Endothelial cell of umbilical vein (primary cell): ENCODE measurements at regions not wholly inside any gene's neighbourhood (a gene's known extent, or its start where the extent isn't known, plus 50 kb on each side); places are given as distances from the start of the nearest gene placed in this dataset.

Experiments
- CTCF ChIP-seq, 2 donors: IDR thresholded peaks; 1 replicate in 1 of 2; 2 replicates in 1 of 2; pipeline ENCODE4 v1.5.1; 2011; ENCODE audit warnings: low read length in 2 of 2, mild to moderate bottlenecking in 2 of 2, moderate library complexity in 2 of 2, control low read depth in 1 of 2, inconsistent platforms in 1 of 2, low read depth in 1 of 2; ENCODE audit not compliant: insufficient read depth in 1 of 2; ENCODE audit errors: extremely low read depth in 1 of 2
- FOS ChIP-seq: IDR thresholded peaks from 2 replicates; pipeline ENCODE4 v1.6.1; 2011; ENCODE audit warnings: mild to moderate bottlenecking, low read length, moderate library complexity, borderline replicate concordance; ENCODE audit not compliant: insufficient read depth
- POLR2A ChIP-seq: IDR thresholded peaks from 2 replicates; pipeline ENCODE4 v1.6.1; 2012; ENCODE audit warnings: low read depth, mild to moderate bottlenecking, control low read depth, low read length

DNA sequence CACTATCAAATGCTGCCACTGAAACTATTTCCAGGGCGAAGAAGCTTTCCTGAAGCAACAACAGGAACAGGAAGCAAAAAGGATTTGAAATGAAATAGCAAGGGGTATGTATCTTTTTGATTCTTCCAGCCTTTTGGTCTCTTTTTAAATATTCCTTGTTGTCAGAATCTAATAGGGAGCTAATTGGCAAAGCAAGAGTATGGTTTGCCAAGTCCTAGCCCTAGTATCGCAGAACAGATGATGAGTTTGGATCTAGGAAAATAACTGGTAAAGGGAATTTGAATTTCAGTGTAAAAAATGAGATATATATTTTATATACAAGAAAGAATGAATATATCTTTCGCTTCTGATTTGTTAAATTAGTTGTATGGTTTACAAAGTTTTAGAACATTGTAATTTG lies 252.5 kb downstream of the ANKRD7 start:
- TF ChIP-seq POLR2A: no peak
- TF ChIP-seq CTCF (IDR thresholded peaks at IDR 0.05; ENCODE audit: extremely low read depth in 1 of 2, insufficient read depth in 1 of 2, low read depth in 1 of 2, low read length in 2 of 2): no peak
- no peak for TF ChIP-seq FOS
